ENCODE measurements at regions not wholly inside any gene's neighbourhood (a gene's known extent, or its start where the extent isn't known, plus 50 kb on each side); places are given as distances from the start of the nearest gene placed in this dataset.
A peak's percentile ranks its signal among the peaks of the same experiment; 100 is the strongest.

GRCh38 chr3:177529716-177530335, 332.5 kb upstream of the TBL1XR1 start:
- DNase-seq: no peak

GRCh38 chr3:177530908-177531307, 333.6 kb upstream of the TBL1XR1 start:
- DNase-seq: no peak

- DNase-seq: peak in 1 of 51 donors; percentile 57
These were observed 339.6 kb upstream of the TBL1XR1 start for GRCh38 chr3:177536873-177537272.

- DNase-seq: no peak
These were observed 340.3 kb upstream of the TBL1XR1 start for GRCh38 chr3:177537612-177538011.

GRCh38 chr3:177538048-177538749, 340.9 kb upstream of the TBL1XR1 start:
- peak in 20 of 51 donors; percentile 4 to 57 (median 29) for DNase-seq

GRCh38 chr3:177538750-177539730, 341.8 kb upstream of the TBL1XR1 start:
- DNase-seq: no peak

- no peak for DNase-seq
These were observed 344.3 kb upstream of the TBL1XR1 start for GRCh38 chr3:177541541-177541940.

- DNase-seq: no peak
These were observed 348.7 kb upstream of the TBL1XR1 start for GRCh38 chr3:177545964-177546363.

GRCh38 chr3:177547711-177548350, 350.5 kb upstream of the TBL1XR1 start:
- no peak for DNase-seq

- no peak for DNase-seq
These were observed 353.4 kb upstream of the TBL1XR1 start for GRCh38 chr3:177550667-177551066.

- no peak for DNase-seq
These were observed 354.2 kb upstream of the TBL1XR1 start for GRCh38 chr3:177551431-177551836.

GRCh38 chr3:177552051-177552450, 354.8 kb upstream of the TBL1XR1 start:
- DNase-seq: no peak

- DNase-seq: no peak
These were observed 355.7 kb upstream of the TBL1XR1 start for GRCh38 chr3:177553012-177553411.

GRCh38 chr3:177553579-177553978, 356.3 kb upstream of the TBL1XR1 start:
- DNase-seq: peak in 21 of 51 donors; percentile 4 to 68 (median 22)

- DNase-seq: peak in 1 of 51 donors; percentile 39
These were observed 357.8 kb upstream of the TBL1XR1 start for GRCh38 chr3:177554895-177555759.

GRCh38 chr3:177557548-177557947, 360.3 kb upstream of the TBL1XR1 start:
- DNase-seq: no peak

- no peak for DNase-seq
These were observed 364.1 kb upstream of the TBL1XR1 start for GRCh38 chr3:177561365-177561764.

- no peak for DNase-seq
These were observed 364.6 kb upstream of the TBL1XR1 start for GRCh38 chr3:177561769-177562392.

- DNase-seq: no peak
These were observed 366.0 kb upstream of the TBL1XR1 start for GRCh38 chr3:177563243-177563780.

- DNase-seq: no peak
These were observed 366.5 kb upstream of the TBL1XR1 start for GRCh38 chr3:177563792-177564191.

Data from hypothalamus (tissue), 51 donors.